Neuronal stem cell (in vitro differentiated cells): ENCODE measurements at regions not wholly inside any gene's neighbourhood (a gene's known extent, or its start where the extent isn't known, plus 50 kb on each side); places are given as distances from the start of the nearest gene placed in this dataset.
"Not testable (repeated sequence)": the region's sequence is repeated elsewhere in the genome, so short reads cannot be mapped to it uniquely, and the experiment has no call there.

ENCODE experiments used
- DNase-seq: peaks from one replicate; pipeline ENCODE4 v3.0.0-alpha.2; 2013; ENCODE audit warnings: low spot score
- H2AFZ ChIP-seq: one replicate; pipeline ENCODE4 v1.6.1; 2013; ENCODE audit warnings: mild to moderate bottlenecking, low read length, inconsistent platforms
- H2AK5ac ChIP-seq: 2 replicates; pipeline ENCODE4 v1.6.1; 2013; ENCODE audit warnings: low read depth, mild to moderate bottlenecking, inconsistent platforms, low read length, moderate library complexity, mixed read lengths
- H2BK120ac ChIP-seq: 2 replicates; pipeline ENCODE4 v1.6.1; 2013; ENCODE audit warnings: low read depth, mild to moderate bottlenecking, inconsistent platforms, low read length, moderate library complexity, mixed read lengths
- H2BK12ac ChIP-seq: one replicate; pipeline ENCODE4 v1.6.1; 2013; ENCODE audit warnings: low read length, inconsistent platforms
- H2BK15ac ChIP-seq: 2 replicates; pipeline ENCODE4 v1.6.1; 2013; ENCODE audit warnings: mild to moderate bottlenecking, low read length, inconsistent platforms, mixed read lengths
- H2BK5ac ChIP-seq: one replicate; pipeline ENCODE4 v1.6.1; 2013; ENCODE audit warnings: inconsistent platforms, mild to moderate bottlenecking, low read length, moderate library complexity
- H3K14ac ChIP-seq: one replicate; pipeline ENCODE4 v1.6.1; 2013; ENCODE audit warnings: low read length, inconsistent platforms
- H3K18ac ChIP-seq: 2 replicates; pipeline ENCODE4 v1.6.1; 2013; ENCODE audit warnings: low read length, inconsistent platforms
- H3K23ac ChIP-seq: 2 replicates; pipeline ENCODE4 v1.6.1; 2013; ENCODE audit warnings: low read depth, mild to moderate bottlenecking, mixed read lengths, low read length, inconsistent platforms; ENCODE audit not compliant: poor library complexity
- H3K27ac ChIP-seq: replicated peaks from 3 replicates; pipeline ENCODE4 v1.5.1; 2013; ENCODE audit warnings: low read length, inconsistent platforms
- H3K27me3 ChIP-seq, 3 experiments: 2 replicates each; pipeline ENCODE4 v1.6.1; 2013; ENCODE audit warnings: low read length in 3 of 3, mild to moderate bottlenecking in 2 of 3, inconsistent platforms in 1 of 3, low read depth in 1 of 3, mixed read lengths in 1 of 3, moderate library complexity in 1 of 3; ENCODE audit not compliant: control insufficient read depth in 3 of 3, insufficient read depth in 3 of 3
- H3K36me3 ChIP-seq, 2 donors: replicated peaks in 1 of 2; 2 replicates each; pipeline ENCODE4 v1.6.1; 2013; ENCODE audit warnings: low read length in 2 of 2; ENCODE audit not compliant: control insufficient read depth in 2 of 2, insufficient read depth in 2 of 2
- H3K4ac ChIP-seq: 2 replicates; pipeline ENCODE4 v1.6.1; 2013; ENCODE audit warnings: inconsistent platforms, mild to moderate bottlenecking, low read length, moderate library complexity
- H3K4me1 ChIP-seq, 2 donors: 1 replicate in 1 of 2; 2 replicates in 1 of 2; pipeline ENCODE4 v1.6.1; 2013; ENCODE audit warnings: low read length in 2 of 2, low read depth in 1 of 2; ENCODE audit not compliant: control insufficient read depth in 2 of 2, insufficient read depth in 1 of 2
- H3K4me2 ChIP-seq: one replicate; pipeline ENCODE4 v1.6.1; 2013; ENCODE audit warnings: mild to moderate bottlenecking, low read length, inconsistent platforms; ENCODE audit not compliant: insufficient read depth, poor library complexity, severe bottlenecking
- H3K4me3 ChIP-seq, 2 donors: 2 replicates each; pipeline ENCODE4 v1.5.1; 2013; ENCODE audit warnings: low read length in 2 of 2, mild to moderate bottlenecking in 2 of 2, inconsistent platforms in 1 of 2, moderate library complexity in 1 of 2
- H3K79me1 ChIP-seq: one replicate; pipeline ENCODE4 v1.6.1; 2013; ENCODE audit warnings: low read depth, mild to moderate bottlenecking, inconsistent platforms, low read length, moderate library complexity
- H3K9ac ChIP-seq: one replicate; pipeline ENCODE4 v1.6.1; 2013; ENCODE audit warnings: mild to moderate bottlenecking, low read depth, low read length, inconsistent platforms; ENCODE audit not compliant: poor library complexity
- H3K9me3 ChIP-seq, 2 donors: replicated peaks in 1 of 2; 2 replicates each; pipeline versions ENCODE3 to v1.6.1; 2013; ENCODE audit warnings: low read length in 2 of 2, mild to moderate bottlenecking in 2 of 2, inconsistent platforms in 1 of 2, low read depth in 1 of 2, mixed read lengths in 1 of 2, moderate library complexity in 1 of 2; ENCODE audit not compliant: control insufficient read depth in 2 of 2, insufficient read depth in 1 of 2
- H4K8ac ChIP-seq: one replicate; pipeline ENCODE4 v1.6.1; 2013; ENCODE audit warnings: low read depth, mild to moderate bottlenecking, inconsistent platforms, low read length, moderate library complexity
- H4K91ac ChIP-seq: one replicate; pipeline ENCODE4 v1.6.1; 2013; ENCODE audit warnings: low read length, low read depth, mild to moderate bottlenecking, inconsistent platforms; ENCODE audit not compliant: poor library complexity
- WGBS, 2 donors: extraction: QIAGEN DNeasy Blood & Tissue Kit; methylation state at CpG; one replicate each; pipeline ENCODE4 v1.1.7; 2013; ENCODE audit warnings: missing lambda C conversion rate in 2 of 2, mixed read lengths in 1 of 2; ENCODE audit not compliant: insufficient read length in 2 of 2, insufficient replicate concordance in 1 of 2; ENCODE audit errors: extremely low coverage in 2 of 2; 5-methylcytosine and 5-hydroxymethylcytosine counted together

DNA sequence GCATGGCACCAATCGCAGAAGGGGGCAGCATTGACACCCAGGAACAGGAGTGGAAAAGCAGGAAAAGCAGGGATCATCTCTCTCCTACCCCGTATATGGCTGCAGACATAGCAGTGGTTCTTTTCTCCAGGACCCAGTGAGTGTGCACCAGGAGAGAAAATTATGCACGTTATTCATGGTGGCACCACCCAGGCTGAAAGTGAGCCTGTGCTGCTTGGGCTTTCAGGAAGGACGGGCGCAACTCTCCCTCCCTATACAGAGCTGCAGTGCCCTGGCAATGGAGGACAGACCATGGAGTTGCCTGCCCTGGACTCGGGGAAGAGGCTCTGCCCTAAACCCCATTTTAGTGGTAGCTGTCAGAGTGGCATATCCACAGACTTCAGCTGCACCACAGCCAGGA lies 132.1 kb downstream of the PPIAL4A start:
- whole genome bisulfite sequencing, 2 donors: no CpG with 5 or more reads among the region's 6 CpGs
- H2AK5ac ChIP-seq, H3K27ac ChIP-seq: not testable (repeated sequence)

DNA sequence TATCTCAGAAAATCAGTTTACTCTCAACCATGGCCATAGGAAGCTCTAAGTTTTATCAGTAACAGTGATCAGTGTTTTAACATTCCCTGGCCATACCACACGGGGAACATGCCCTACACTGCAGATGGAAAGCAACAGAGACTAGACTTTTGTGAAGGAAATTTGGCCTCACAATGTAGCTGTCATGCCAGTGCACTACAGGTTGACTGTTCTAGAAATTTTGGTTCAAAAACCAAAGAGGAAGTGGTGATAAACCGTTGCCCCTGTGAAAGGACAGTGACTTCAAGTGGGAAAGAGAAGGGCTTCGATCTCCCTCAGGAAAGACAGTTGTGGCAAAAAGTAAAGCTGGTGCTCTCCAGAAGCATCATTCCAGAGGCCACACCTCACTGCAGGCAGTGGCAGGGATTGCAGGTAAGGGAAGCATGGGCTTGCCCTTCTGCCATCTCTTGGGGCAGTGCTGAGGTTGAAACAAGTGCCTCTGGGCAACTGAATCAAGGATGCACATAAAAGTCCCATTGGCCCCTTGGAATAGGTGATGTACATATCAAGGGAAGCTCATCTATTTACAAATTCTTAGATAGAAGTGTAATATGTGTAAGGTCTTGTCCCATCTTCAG lies 143.4 kb downstream of the PPIAL4A start:
- H3K36me3 ChIP-seq, H2AFZ ChIP-seq, H3K79me1 ChIP-seq, H3K23ac ChIP-seq, H3K27me3 ChIP-seq, H3K27ac ChIP-seq, H2BK15ac ChIP-seq, H3K9me3 ChIP-seq, H3K4me3 ChIP-seq, H2BK5ac ChIP-seq, DNase-seq, H3K4me2 ChIP-seq, H4K91ac ChIP-seq, H2BK120ac ChIP-seq, H3K4ac ChIP-seq, H4K8ac ChIP-seq, H3K14ac ChIP-seq, H3K18ac ChIP-seq, H3K9ac ChIP-seq, H2AK5ac ChIP-seq, H2BK12ac ChIP-seq, H3K4me1 ChIP-seq: not testable (repeated sequence)
- WGBS, 2 donors: no CpG with 5 or more reads among the region's 3 CpGs

More for the DNA sequence above, 132.1 kb downstream of the PPIAL4A start:
- not testable (repeated sequence) for H3K36me3 ChIP-seq, H2BK120ac ChIP-seq, H2BK15ac ChIP-seq, H3K14ac ChIP-seq, H3K4me1 ChIP-seq, H3K27me3 ChIP-seq, DNase-seq, H3K4me3 ChIP-seq, H3K9ac ChIP-seq, H2BK12ac ChIP-seq, H4K8ac ChIP-seq, H3K9me3 ChIP-seq, H2AFZ ChIP-seq, H3K79me1 ChIP-seq, H3K4ac ChIP-seq, H4K91ac ChIP-seq, H3K23ac ChIP-seq, H3K18ac ChIP-seq, H3K4me2 ChIP-seq, H2BK5ac ChIP-seq

DNA sequence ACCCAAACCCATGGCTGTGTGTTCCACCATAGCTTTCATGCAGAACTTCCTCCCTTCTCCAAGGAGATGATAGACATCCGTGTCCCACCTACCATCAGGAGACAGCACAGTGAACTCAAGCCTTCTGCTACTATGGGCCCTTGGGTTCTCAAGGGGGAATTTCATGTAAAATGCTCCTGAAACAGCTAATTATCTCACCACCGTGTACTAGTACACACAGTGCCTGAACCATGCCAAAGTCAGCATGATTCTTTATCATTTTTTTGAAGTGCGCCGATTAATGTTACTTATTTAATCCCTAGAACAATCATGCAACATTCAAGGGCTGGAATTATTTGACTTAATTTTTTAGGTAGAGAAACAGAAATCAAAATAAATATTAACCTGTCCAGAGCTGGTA lies 147.2 kb downstream of the PPIAL4A start:
- H3K4me2 ChIP-seq, H3K9ac ChIP-seq, H2BK120ac ChIP-seq, H2BK5ac ChIP-seq, DNase-seq, H2AFZ ChIP-seq, H3K27me3 ChIP-seq, H3K4me3 ChIP-seq, H3K23ac ChIP-seq, H4K91ac ChIP-seq, H2BK15ac ChIP-seq, H4K8ac ChIP-seq, H3K14ac ChIP-seq, H3K27ac ChIP-seq, H3K9me3 ChIP-seq, H3K36me3 ChIP-seq, H3K4me1 ChIP-seq, H2BK12ac ChIP-seq, H3K79me1 ChIP-seq, H3K4ac ChIP-seq, H2AK5ac ChIP-seq, H3K18ac ChIP-seq: not testable (repeated sequence)
- WGBS, 2 donors: no CpG with 5 or more reads among the region's 4 CpGs

- H2BK5ac ChIP-seq, H3K23ac ChIP-seq, H3K4me1 ChIP-seq, H3K9ac ChIP-seq, DNase-seq, H3K4me3 ChIP-seq, H3K4ac ChIP-seq, H3K36me3 ChIP-seq, H3K79me1 ChIP-seq, H3K27me3 ChIP-seq, H3K9me3 ChIP-seq, H3K14ac ChIP-seq, H2BK120ac ChIP-seq, H2BK12ac ChIP-seq, H3K27ac ChIP-seq, H4K91ac ChIP-seq, H3K4me2 ChIP-seq, H2BK15ac ChIP-seq, H4K8ac ChIP-seq, H2AK5ac ChIP-seq, H2AFZ ChIP-seq, H3K18ac ChIP-seq: not testable (repeated sequence)
- no CpG with 5 or more reads among the region's 4 CpGs for WGBS, 2 donors
Measured at GRCh38 chr1:121040974-121041373, 143.2 kb downstream of the FAM72B start.
